ENCODE measurements at regions not wholly inside any gene's neighbourhood (a gene's known extent, or its start where the extent isn't known, plus 50 kb on each side); places are given as distances from the start of the nearest gene placed in this dataset.
"Not testable (repeated sequence)": the region's sequence is repeated elsewhere in the genome, so short reads cannot be mapped to it uniquely, and the experiment has no call there.

- no peak for TF ChIP-seq CTCF (conservative IDR thresholded peaks at IDR 0.05; ENCODE audit: low read depth, low read length)
- no peak for DNase-seq (ENCODE audit: low read depth)
- H3K4me3 ChIP-seq (ENCODE audit: low read depth, low read length): no peak overlapping the region
Observed at GRCh38 chr9:85487872-85488271, 253.9 kb downstream of the AGTPBP1 start.

- DNase-seq (ENCODE audit: low read depth): no peak
- H3K4me3 ChIP-seq (ENCODE audit: low read depth, low read length): no peak overlapping the region
- TF ChIP-seq CTCF (conservative IDR thresholded peaks at IDR 0.05; ENCODE audit: low read depth, low read length): no peak
Observed at GRCh38 chr9:85484235-85484634, 257.5 kb downstream of the AGTPBP1 start.

- no peak for DNase-seq (ENCODE audit: low read depth)
- no peak overlapping the region for H3K4me3 ChIP-seq (ENCODE audit: low read depth, low read length)
- peak; percentile 42 for TF ChIP-seq CTCF (conservative IDR thresholded peaks at IDR 0.05; ENCODE audit: low read depth, low read length)
Observed at GRCh38 chr9:85483208-85483607, 258.5 kb downstream of the AGTPBP1 start.

GRCh38 chr9:85479305-85479704, 262.4 kb downstream of the AGTPBP1 start:
- H3K4me3 ChIP-seq (ENCODE audit: low read depth, low read length): no peak overlapping the region
- no peak for DNase-seq (ENCODE audit: low read depth)
- TF ChIP-seq CTCF (conservative IDR thresholded peaks at IDR 0.05; ENCODE audit: low read depth, low read length): no peak

- TF ChIP-seq CTCF (conservative IDR thresholded peaks at IDR 0.05; ENCODE audit: low read depth, low read length): no peak
- H3K4me3 ChIP-seq (ENCODE audit: low read depth, low read length): no peak overlapping the region
- no peak for DNase-seq (ENCODE audit: low read depth)
Observed at GRCh38 chr9:85478847-85479246, 262.9 kb downstream of the AGTPBP1 start.

GRCh38 chr9:85474896-85475295, 266.9 kb downstream of the AGTPBP1 start:
- not testable (repeated sequence) for DNase-seq (ENCODE audit: low read depth); H3K4me3 ChIP-seq (ENCODE audit: low read depth, low read length)

GRCh38 chr9:85471791-85472190, 270.0 kb downstream of the AGTPBP1 start:
- TF ChIP-seq CTCF (conservative IDR thresholded peaks at IDR 0.05; ENCODE audit: low read depth, low read length): no peak
- no peak overlapping the region for H3K4me3 ChIP-seq (ENCODE audit: low read depth, low read length)
- DNase-seq (ENCODE audit: low read depth): no peak

- DNase-seq (ENCODE audit: low read depth): no peak
- H3K4me3 ChIP-seq (ENCODE audit: low read depth, low read length): no peak overlapping the region
- no peak for TF ChIP-seq CTCF (conservative IDR thresholded peaks at IDR 0.05; ENCODE audit: low read depth, low read length)
Observed at GRCh38 chr9:85469041-85469440, 272.7 kb downstream of the AGTPBP1 start.

Measured in epithelial cell of proximal tubule (primary cell).